ENCODE measurements at regions not wholly inside any gene's neighbourhood (a gene's known extent, or its start where the extent isn't known, plus 50 kb on each side); places are given as distances from the start of the nearest gene placed in this dataset.

- no peak overlapping the region for H3K4me3 ChIP-seq (ENCODE audit: low read length)
- TF ChIP-seq, protein P1, sequence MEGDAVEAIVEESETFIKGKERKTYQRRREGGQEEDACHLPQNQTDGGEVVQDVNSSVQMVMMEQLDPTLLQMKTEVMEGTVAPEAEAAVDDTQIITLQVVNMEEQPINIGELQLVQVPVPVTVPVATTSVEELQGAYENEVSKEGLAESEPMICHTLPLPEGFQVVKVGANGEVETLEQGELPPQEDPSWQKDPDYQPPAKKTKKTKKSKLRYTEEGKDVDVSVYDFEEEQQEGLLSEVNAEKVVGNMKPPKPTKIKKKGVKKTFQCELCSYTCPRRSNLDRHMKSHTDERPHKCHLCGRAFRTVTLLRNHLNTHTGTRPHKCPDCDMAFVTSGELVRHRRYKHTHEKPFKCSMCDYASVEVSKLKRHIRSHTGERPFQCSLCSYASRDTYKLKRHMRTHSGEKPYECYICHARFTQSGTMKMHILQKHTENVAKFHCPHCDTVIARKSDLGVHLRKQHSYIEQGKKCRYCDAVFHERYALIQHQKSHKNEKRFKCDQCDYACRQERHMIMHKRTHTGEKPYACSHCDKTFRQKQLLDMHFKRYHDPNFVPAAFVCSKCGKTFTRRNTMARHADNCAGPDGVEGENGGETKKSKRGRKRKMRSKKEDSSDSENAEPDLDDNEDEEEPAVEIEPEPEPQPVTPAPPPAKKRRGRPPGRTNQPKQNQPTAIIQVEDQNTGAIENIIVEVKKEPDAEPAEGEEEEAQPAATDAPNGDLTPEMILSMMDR (conservative IDR thresholded peaks at IDR 0.05; ENCODE audit: low read depth, low read length) = no peak
- DNase-seq (ENCODE audit: low read depth) = no peak
These were observed 97.2 kb upstream of the TNFAIP3 start for GRCh38 chr6:137769797-137770362.

GRCh38 chr6:137772541-137773250, 94.4 kb upstream of the TNFAIP3 start:
- TF ChIP-seq, protein P1 (conservative IDR thresholded peaks at IDR 0.05; ENCODE audit: low read depth, low read length) = no peak
- no peak overlapping the region for H3K4me3 ChIP-seq (ENCODE audit: low read length)
- no peak for DNase-seq (ENCODE audit: low read depth)

- TF ChIP-seq, protein P1 (conservative IDR thresholded peaks at IDR 0.05; ENCODE audit: low read depth, low read length) = no peak
- no peak for DNase-seq (ENCODE audit: low read depth)
These were observed 91.8 kb upstream of the TNFAIP3 start for GRCh38 chr6:137775227-137775626.

DNA sequence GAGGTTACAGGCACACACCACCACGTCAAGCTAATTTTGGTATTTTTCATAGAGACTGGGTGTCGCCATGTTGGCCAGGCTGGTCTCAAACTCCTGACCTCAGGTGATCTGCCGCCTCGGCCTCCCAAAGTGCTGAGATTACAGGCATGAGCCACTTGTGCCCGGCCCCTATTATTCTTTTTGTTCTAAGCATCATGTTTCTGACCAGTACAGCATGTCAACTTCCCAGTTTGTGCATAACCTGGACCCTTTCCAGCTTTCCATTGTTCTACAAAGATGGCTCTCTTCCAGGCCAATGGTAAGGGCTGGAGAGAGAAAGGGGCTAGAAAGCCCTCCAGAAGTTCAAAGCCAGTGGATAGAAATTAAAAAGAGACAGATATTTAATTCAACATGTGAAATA, 91.3 kb upstream of the TNFAIP3 start:
- H3K4me3 ChIP-seq (ENCODE audit: low read length) = no peak overlapping the region
- TF ChIP-seq, protein P1 (conservative IDR thresholded peaks at IDR 0.05; ENCODE audit: low read depth, low read length) = no peak
- DNase-seq (ENCODE audit: low read depth) = no peak

More at GRCh38 chr6:137775227-137775626, 91.8 kb upstream of the TNFAIP3 start:
- no peak overlapping the region for H3K4me3 ChIP-seq (ENCODE audit: low read length)

GRCh38 chr6:137776256-137776655, 90.8 kb upstream of the TNFAIP3 start:
- DNase-seq (ENCODE audit: low read depth) = no peak
- TF ChIP-seq, protein P1 (conservative IDR thresholded peaks at IDR 0.05; ENCODE audit: low read depth, low read length) = no peak
- no peak overlapping the region for H3K4me3 ChIP-seq (ENCODE audit: low read length)

DNA sequence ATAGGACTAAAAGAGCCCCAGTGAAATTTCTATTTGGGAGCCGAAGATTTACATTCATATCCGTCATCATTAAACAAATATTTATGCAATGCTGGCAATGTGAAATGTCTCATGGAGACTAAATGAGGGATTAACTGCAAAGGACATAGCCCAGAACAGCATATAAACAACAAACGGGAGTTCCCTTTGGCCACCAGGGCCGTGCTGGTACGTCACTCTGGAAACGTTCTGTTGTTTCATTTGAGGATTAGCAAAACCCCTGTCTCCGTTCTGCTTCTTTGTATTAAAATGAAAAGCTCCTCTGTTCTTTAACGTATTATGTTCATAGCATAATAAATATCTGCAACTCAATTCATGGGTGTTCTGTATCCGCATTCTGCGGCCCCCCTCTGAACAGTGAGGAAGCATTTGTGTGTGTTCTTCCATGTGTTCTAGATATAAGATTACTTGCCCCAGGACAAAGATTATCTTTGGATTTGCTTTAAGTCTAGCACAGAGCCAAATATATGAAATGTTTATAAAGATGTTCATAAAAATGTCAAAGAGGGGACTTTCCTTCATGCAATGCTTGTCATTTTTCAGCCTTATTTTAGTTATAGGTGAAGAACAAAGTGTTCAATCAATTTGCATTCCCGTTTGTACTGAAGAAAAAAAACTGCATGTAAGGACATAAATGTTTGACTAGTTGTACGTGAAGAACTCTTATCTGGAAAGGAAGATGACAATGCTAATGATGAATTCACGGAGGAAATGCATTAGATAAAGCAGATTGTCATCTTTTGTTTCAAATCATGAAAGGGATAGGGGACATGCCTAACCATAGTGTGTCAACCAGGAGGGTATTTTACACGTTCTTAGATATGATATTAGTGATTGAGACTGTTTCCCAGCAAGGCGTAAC, 90.0 kb upstream of the TNFAIP3 start:
- DNase-seq (ENCODE audit: low read depth) = peak; percentile 92
- TF ChIP-seq, protein P1 (conservative IDR thresholded peaks at IDR 0.05; ENCODE audit: low read depth, low read length) = no peak
- H3K4me3 ChIP-seq (ENCODE audit: low read length) = no peak overlapping the region

All from retinal pigment epithelial cell (primary cell).